CD1c-positive myeloid dendritic cell (primary cell): ENCODE measurements at regions not wholly inside any gene's neighbourhood (a gene's known extent, or its start where the extent isn't known, plus 50 kb on each side); places are given as distances from the start of the nearest gene placed in this dataset.
A peak's percentile ranks its signal among the peaks of the same experiment; 100 is the strongest.

Experiments used
- DNase-seq: peaks from one replicate; pipeline ENCODE4 v3.0.0-alpha.2; 2016; ENCODE audit errors: extremely low spot score

DNA sequence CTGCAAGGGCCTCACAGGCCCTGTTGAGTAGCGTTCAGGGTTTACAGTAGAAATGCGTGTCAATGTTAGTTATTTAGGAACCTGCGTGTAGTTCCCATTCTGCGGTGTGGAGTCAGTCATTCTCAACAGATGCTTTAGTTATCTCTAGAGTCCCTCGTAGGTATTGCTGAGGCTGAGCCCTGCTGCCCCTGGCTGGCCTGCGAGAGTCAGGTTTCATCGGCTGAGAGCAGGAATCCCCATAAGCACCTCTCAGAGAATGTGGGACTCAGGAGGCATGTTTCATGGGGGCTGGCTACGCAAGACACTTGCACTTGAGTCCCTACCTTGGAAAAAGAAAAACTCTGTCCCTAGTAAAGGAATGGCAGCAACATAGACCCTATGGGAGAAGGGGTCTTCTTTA is 347.5 kb upstream of the ASIC2 start:
- no peak for DNase-seq

DNA sequence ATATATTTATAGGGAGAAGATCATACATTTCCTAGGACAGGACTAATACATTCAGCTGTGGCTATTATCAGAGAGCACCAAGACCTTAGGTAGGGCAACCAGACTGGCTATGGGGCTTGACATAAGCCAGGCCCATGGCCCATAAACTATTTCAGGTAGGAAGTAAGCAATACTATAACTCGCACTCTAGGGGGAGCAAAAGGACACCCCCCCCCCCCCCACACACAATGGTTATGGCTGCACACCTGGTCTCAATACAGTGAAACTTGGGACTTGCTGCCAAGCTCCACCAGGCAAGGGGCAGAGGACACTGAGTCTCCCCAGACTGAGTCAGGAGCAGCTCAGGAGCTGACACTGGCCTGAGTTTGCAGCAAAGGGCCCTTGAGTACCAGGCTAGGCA is 348.9 kb upstream of the ASIC2 start:
- DNase-seq, result no peak

GRCh38 chr17:33647956-33648355 is 354.9 kb upstream of the ASIC2 start:
- no peak for DNase-seq

DNA sequence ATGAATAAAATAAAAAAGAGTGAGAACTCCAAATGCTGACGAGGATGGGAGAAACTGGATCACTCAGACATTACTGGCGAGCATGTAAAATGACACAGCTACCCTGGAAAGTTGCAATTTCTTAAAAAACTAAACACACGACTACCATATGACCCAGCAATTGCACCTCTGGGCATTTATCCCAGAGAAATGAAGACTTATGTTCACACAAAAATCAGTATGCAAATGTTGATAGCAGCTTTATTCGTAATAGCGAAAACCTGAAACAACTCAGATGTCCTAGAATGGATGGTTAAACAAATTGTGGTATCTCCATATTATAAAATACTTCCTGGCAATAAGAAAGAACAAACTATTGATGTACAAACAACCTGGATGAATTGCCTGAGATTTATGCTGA is 357.2 kb upstream of the ASIC2 start:
- DNase-seq, result no peak

- no peak for DNase-seq
Measured at GRCh38 chr17:33651686-33652085, 358.6 kb upstream of the ASIC2 start.

- no peak for DNase-seq
Measured at GRCh38 chr17:33652731-33653398, 359.8 kb upstream of the ASIC2 start.

- no peak for DNase-seq
Measured at GRCh38 chr17:33653399-33653788, 360.3 kb upstream of the ASIC2 start.

DNA sequence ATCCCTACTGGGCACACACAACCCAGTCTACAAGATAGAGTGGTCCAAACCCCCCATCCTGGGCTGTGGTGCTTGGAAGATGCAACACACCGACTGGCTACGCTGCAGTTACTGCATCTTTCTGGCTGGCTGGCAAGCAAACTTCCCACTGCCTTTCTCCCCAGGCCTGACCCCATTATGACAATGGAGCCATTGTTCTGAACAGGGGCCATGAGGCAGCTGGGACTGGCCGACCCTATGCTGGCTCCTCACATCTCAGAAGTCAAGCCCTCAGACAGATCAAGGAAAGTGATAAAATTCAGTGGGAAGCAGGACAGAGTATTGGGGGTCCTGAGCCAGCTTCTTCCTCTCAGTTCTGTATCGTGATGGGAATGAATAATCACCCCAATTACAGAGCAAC is 364.1 kb upstream of the ASIC2 start:
- DNase-seq, result no peak

- DNase-seq, result no peak
Measured at GRCh38 chr17:33661975-33662374, 368.9 kb upstream of the ASIC2 start.

- no peak for DNase-seq
Measured at GRCh38 chr17:33664116-33664840, 371.2 kb upstream of the ASIC2 start.

GRCh38 chr17:33667052-33667509 is 374.0 kb upstream of the ASIC2 start:
- DNase-seq, result no peak

DNA sequence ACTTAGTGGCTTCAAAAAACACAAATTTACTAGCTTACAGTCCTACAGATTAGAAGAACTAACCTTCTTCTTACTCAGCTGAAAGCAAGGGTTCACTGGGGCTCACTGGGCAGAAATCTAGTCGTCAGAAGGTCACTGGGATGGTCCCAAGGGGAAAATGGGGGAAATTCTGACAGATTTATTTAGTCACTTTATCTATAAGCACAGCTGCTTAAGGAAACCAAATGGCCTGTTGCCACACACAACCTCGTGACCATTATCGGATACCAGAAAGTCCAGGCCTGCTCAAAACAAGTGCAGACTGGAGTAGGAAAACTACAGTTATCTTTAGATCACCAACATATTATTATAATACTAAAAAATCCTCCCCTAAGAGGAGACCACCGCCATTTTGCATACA is 374.6 kb upstream of the ASIC2 start:
- no peak for DNase-seq

DNA sequence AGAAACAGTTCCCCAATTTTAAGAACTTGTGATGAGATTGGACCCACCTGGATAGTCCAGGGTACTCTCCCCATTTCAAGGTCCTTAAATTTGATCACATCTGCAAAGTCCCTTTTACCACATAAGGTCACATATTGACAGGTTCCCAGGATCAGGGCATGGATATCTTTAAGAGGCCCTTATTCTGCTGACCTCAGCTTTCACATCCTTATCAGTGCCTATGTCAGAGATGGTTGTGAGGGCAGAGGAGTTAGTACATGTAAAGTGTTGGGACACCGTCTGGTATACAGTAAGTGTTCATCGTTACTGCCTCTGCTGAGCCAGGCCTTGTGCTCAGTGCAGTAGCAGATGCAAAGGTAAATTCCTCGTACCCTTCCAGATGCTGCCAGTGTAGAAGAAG is 375.4 kb upstream of the ASIC2 start:
- no peak for DNase-seq

DNA sequence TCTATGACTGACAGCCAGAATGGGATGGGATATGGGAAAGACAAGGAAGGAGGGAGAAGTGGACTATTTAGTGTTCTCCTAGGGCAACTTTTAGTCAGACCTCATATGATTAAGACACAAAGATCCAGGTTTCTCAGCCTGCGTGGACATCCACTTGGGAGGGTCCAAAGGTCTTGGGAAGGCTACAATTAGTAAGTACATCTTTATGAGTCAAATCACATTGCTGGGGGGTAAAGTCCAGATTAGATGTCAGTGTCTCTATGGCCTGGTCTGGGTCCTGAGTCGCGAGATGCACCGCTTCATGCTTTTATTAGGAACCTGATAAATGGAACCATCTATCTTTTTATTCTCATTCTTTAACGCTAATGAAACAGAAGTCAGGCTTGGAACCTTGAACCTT is 378.4 kb upstream of the ASIC2 start:
- DNase-seq, result no peak

DNA sequence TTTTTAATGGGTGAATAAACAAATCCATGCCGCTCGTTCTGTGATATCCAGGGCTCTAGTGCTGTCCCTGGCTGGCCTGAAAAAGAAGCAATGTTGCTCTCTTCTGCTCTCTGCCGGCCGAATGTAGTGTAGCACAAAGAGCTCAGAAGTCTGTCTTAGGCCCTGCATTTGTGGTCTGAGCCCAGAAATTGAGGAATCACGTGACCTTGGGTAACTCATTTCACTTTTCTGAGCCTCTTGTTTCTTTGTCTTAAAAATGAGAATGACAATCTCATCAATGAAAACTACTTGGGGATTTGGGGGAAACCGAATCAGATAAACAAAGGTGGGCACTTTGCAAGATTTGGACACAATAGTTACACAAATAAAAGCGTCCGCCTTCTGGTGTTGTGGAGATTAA is 381.6 kb upstream of the ASIC2 start:
- peak; percentile 53 for DNase-seq

GRCh38 chr17:33676444-33676843 is 383.3 kb upstream of the ASIC2 start:
- DNase-seq, result no peak

DNA sequence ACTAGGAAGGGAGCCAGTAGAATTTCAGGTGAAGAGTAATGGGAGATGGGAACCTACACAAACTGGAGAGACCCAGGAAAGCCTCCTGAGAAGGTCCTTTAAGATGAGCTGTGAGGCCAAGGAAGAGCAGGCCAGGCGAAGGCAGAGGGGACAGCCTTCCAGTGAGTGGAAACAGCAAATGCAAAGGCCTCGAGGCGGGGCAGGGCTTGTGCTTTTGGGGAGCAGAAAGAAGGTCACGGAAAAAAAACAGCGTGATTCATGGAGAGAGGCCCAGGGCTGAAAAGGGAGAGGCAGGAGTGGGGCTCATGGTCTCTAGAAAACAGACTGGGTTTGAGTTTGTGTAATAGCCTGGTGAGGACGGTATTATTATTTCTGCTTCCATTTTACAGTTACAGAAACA is 386.5 kb upstream of the ASIC2 start:
- DNase-seq, result no peak

DNA sequence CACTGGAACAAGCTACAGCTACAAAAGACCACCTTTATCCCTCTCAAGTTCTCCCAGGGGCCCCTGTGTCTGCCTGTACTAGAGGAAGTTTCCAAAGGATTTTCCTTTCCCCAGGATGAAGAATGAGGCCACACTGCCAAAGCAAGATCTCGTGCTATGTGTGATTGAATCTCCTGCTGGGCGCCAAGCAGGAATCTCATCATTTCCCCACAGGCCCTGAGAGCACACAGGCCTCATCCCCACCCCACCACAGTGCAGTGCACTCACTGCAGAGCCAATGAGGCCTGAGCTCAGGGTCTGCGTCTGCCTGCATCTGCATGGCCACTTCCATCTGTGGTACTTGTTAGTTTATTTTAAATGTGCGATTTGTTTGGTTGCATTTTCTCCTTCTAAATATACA is 387.4 kb upstream of the ASIC2 start:
- DNase-seq, result no peak

GRCh38 chr17:33682599-33682998 is 389.5 kb upstream of the ASIC2 start:
- DNase-seq, result no peak

- no peak for DNase-seq
Measured at GRCh38 chr17:33684735-33685134, 391.6 kb upstream of the ASIC2 start.

DNA sequence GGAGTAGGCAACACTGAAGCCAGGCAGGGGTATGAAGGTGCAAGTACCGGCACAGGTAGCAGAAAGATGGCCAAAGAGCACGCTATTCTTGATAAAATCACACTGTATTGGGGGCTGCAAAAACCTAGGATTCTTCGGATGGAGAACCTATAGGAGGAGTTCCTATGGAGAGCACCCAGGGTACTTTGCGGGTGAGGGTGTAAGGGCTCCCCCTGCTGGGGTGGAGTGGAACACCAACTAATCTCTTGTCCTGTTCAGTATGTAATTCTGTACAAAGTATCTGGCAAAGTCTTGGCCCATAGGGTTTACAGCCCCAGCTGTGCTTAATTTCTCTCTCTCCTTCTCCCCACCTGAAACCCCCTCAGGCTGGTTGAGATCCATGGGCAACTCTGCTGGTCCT is 393.1 kb upstream of the ASIC2 start:
- no peak for DNase-seq

DNA sequence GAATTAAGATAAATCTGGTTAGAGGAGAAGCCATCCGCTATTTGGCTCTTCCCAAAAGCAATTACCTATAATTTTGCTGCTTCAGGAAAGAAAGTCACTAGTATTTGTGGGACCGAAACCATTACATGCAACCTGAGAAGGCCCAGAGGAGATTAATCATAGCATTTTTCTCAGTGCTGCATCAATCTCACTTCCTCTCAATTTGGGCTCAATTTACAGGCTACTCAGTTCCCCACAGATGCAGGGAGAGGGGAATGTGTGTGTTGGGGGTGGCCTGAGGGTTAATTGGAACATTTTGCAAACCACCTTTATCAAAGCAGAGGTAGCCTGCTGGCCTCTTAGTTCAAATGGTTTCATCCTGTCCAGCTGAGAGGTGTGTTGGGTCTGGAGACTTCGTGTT is 394.7 kb upstream of the ASIC2 start:
- DNase-seq, result no peak

DNA sequence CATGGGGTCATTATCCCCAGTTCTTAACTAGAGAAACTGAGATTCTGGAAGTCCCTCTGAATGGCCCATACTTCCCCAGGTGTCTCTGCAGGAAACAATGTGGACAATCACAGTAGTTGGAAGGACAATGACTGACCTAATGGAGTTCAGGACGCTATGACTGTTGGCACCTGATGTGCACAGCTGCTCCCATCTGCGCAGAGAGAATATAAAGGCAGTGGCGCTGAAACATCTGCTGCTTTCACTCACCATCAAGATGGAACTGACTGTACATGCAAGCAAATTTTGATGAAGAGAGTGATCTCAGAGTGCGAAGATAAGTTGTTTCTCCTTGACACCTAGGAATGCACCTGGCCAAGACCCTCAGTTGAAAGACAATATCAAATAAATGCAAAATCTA is 395.7 kb upstream of the ASIC2 start:
- DNase-seq, result no peak

GRCh38 chr17:33689725-33690124 is 396.6 kb upstream of the ASIC2 start:
- no peak for DNase-seq
